Epidermal melanocyte (primary cell): ENCODE measurements at regions not wholly inside any gene's neighbourhood (a gene's known extent, or its start where the extent isn't known, plus 50 kb on each side); places are given as distances from the start of the nearest gene placed in this dataset.

Experiments
- DNase-seq: peaks from one replicate; pipeline ENCODE4 v3.0.0; 2011; ENCODE audit warnings: low spot score; ENCODE audit not compliant: insufficient read length

- DNase-seq, result no peak
Observed at GRCh38 chr19:28039677-28040381, 1173.1 kb downstream of the UQCRFS1 start.

GRCh38 chr19:28037186-28037585 lies 1175.8 kb downstream of the UQCRFS1 start:
- no peak for DNase-seq

- DNase-seq, result no peak
Observed at GRCh38 chr19:28036486-28036885, 1176.5 kb downstream of the UQCRFS1 start.

- no peak for DNase-seq
Observed at GRCh38 chr19:28034936-28035335, 1178.0 kb downstream of the UQCRFS1 start.

- DNase-seq, result no peak
Observed at GRCh38 chr19:28028881-28029444, 1184.0 kb downstream of the UQCRFS1 start.

GRCh38 chr19:28027116-28027515 lies 1185.8 kb downstream of the UQCRFS1 start:
- DNase-seq, result no peak

- DNase-seq, result no peak
Observed at GRCh38 chr19:28026636-28027035, 1186.3 kb downstream of the UQCRFS1 start.

- DNase-seq, result no peak
Observed at GRCh38 chr19:28024920-28025319, 1188.0 kb downstream of the UQCRFS1 start.

GRCh38 chr19:28023064-28023463 lies 1189.9 kb downstream of the UQCRFS1 start:
- no peak for DNase-seq

- no peak for DNase-seq
Observed at GRCh38 chr19:28022506-28022905, 1190.4 kb downstream of the UQCRFS1 start.

GRCh38 chr19:28021259-28022185 lies 1191.4 kb downstream of the UQCRFS1 start:
- DNase-seq, result no peak

GRCh38 chr19:28020619-28021258 lies 1192.2 kb downstream of the UQCRFS1 start:
- no peak for DNase-seq

GRCh38 chr19:28019901-28020300 lies 1193.0 kb downstream of the UQCRFS1 start:
- DNase-seq, result no peak

GRCh38 chr19:28019371-28019770 lies 1193.6 kb downstream of the UQCRFS1 start:
- no peak for DNase-seq

GRCh38 chr19:28018499-28018898 lies 1194.5 kb downstream of the UQCRFS1 start:
- no peak for DNase-seq

- no peak for DNase-seq
Observed at GRCh38 chr19:28014615-28015405, 1198.1 kb downstream of the UQCRFS1 start.

GRCh38 chr19:28012361-28012760 lies 1200.6 kb downstream of the UQCRFS1 start:
- DNase-seq, result no peak

GRCh38 chr19:28010656-28011055 lies 1202.3 kb downstream of the UQCRFS1 start:
- no peak for DNase-seq

GRCh38 chr19:28009696-28010095 lies 1203.3 kb downstream of the UQCRFS1 start:
- no peak for DNase-seq

- DNase-seq, result no peak
Observed at GRCh38 chr19:28008695-28009094, 1204.3 kb downstream of the UQCRFS1 start.

GRCh38 chr19:28003543-28003942 lies 1209.4 kb downstream of the UQCRFS1 start:
- DNase-seq, result no peak
